ENCODE measurements at regions not wholly inside any gene's neighbourhood (a gene's known extent, or its start where the extent isn't known, plus 50 kb on each side); places are given as distances from the start of the nearest gene placed in this dataset.
"Not testable (repeated sequence)": the region's sequence is repeated elsewhere in the genome, so short reads cannot be mapped to it uniquely, and the experiment has no call there.

GRCh38 chr1:165147799-165148198, 208.7 kb downstream of the LMX1A start:
- DNase-seq: no peak

DNA sequence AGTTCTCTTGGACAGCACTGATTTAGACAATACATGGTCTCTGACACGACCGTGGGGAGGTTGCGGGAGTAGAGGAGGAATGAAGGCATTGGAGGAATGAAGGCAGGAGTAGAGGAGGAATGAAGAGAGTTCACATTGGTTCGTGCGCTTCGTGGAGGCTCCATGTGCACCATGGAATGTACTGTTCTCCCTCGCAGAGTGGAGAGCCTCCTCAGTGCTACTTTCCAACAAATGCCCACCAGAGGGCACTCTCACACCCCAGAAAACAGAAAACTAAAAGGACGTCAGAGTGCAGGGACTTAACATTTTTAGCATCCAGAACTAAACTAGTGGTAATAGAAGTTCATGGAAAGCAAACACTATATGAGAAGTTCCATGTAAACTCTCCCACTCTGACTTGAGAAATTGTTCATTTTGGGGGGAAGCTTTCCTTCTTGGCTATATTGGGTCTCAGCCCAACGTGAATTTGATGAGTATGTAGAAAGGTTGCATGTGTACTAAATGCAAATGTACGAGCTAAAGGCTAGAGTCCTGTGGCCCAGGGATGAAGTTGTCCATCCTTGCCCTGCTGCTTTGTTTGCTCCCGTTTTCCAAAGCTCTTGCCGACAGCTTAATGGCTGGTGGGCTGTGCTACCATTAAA, 211.6 kb downstream of the LMX1A start:
- DNase-seq: peak; percentile 64

GRCh38 chr1:165143437-165144065, 213.0 kb downstream of the LMX1A start:
- DNase-seq: peak; percentile 15

DNA sequence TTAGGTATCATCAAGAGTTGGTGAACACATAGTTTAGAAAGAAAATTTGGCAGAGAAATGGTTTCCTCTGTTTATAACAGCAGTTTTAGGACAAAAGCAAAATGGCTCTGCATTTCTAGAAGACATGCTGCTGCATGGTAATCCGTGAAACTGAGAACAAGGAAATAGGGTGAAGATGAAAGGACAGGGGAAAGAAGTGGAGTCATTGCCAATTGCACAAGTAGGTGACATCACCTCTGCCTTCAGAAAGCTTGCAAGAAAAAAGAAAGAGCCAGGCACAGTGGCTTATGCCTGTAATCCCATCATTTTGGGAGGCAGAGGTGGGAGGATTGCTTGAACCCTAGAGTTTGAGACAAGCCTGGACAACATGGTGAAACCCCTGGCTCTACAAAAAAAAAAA, 217.6 kb downstream of the LMX1A start:
- no peak for DNase-seq

DNA sequence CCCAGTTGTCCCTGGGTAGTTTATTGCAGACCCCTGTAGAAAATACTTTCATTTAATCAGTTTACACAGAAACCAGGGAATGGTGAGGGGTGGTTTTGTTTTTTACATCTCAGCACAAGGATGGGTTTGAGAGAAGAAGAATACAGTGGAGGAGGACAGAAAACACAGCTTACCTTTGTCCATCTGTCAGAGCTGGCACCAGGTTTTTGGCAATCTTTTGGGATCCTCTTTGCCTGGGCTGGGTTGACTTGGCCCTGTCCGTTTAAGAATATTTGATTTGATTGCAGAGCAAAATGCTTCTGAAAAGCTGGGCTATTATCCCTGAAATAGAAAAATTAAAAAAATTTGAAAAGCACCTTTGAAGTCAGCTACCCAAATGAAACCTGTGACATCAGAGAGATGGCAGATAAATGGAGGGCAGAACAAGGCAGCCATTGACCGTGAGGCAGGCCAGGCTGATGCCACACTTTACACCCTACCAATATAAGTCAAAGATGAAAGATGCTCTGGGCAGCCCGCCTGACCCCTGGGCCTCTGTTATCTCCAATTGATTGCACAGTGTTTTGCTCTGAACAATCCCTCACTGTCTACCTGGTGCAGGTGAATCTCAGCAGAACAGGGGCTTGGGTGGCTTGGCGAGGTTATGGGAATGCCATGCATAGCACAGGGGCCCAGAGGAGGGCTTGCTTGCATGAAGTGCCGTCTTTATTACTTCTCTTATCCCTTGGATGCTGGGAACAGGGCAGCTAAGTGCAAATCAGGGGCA, 218.8 kb downstream of the LMX1A start:
- no peak for DNase-seq

GRCh38 chr1:165134431-165134830, 222.1 kb downstream of the LMX1A start:
- no peak for DNase-seq

- DNase-seq: peak; percentile 47
These were observed 226.8 kb downstream of the LMX1A start for GRCh38 chr1:165129568-165130164.

- no peak for DNase-seq
These were observed 231.7 kb downstream of the LMX1A start for GRCh38 chr1:165124772-165125171.

GRCh38 chr1:165119086-165119485, 237.4 kb downstream of the LMX1A start:
- DNase-seq: no peak

- no peak for DNase-seq
These were observed 239.0 kb downstream of the LMX1A start for GRCh38 chr1:165117482-165117881.

DNA sequence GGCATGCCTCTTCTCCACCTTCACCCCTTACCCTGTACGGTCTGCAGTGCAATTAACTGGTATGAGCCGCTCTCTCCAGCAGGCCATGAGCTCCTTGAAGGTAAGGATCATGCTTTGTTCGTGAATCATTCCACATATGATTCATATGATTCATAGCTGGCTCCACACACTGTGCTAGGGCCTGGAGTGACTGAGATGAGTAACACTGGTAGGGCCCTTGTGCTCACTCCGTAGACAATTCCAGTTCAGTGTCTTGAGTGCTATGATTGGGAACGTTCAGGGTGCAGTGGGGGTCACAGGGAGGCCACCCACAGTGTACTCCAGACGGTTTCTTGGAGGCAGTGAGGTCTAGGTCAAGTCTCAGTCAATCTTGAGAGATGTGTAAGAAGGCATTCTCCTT, 239.8 kb downstream of the LMX1A start:
- DNase-seq: no peak

DNA sequence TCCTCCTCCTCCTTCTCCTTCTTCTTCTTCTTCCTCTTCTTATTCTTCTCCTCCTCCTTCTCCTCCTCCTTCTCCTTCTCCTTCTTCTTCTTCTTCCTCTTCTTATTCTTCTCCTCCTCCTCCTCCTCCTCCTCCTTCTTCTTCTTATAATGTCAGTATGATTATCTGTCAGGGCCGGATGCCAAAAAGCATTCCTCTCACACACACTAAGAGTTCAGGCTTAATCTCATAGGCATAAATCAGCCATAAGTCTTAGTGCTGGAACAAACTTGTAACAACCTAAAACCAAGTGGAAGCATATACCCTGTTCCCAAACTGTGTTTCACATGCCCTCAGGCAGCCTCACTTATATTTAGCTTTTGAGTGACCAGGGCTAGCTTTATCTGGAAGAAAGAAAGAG, 240.3 kb downstream of the LMX1A start:
- no peak for DNase-seq

- DNase-seq: no peak
These were observed 241.6 kb downstream of the LMX1A start for GRCh38 chr1:165114889-165115285.

GRCh38 chr1:165114022-165114888, 242.3 kb downstream of the LMX1A start:
- DNase-seq: peak; percentile 64

- DNase-seq: no peak
These were observed 244.3 kb downstream of the LMX1A start for GRCh38 chr1:165112260-165112659.

- no peak for DNase-seq
These were observed 247.5 kb downstream of the LMX1A start for GRCh38 chr1:165109013-165109412.

GRCh38 chr1:165092542-165093162, 263.9 kb downstream of the LMX1A start:
- not testable (repeated sequence) for DNase-seq

DNA sequence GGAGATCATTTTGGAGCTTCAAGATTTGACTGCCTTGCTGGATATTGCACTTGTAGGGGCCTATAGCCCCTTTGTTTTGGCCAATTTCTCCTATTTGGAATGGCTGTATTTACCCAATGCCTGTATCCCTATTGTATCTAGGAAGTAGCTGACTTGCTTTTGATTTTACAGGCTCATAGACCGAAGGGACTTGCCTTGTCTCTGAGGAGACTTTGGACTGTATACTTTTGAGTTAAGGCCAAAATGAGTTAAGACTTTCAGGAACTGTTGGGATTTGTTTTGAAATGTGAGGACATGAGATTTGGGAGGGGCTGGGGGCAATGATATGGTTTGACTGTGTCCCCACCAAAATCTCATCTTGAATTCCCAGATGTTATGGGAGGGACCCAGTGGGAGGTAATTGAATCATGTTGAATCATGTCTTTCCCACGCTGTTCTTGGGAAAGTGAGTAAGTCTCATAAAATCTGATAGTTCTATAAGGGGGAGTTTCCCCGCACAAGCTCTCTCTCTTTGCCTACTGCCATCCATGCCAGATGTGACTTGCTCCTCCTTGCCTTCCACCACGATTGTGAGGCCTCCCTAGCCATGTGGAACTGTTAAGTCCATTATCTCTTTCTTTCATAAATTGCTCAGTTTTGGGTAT, 276.1 kb downstream of the LMX1A start:
- DNase-seq: no peak

DNA sequence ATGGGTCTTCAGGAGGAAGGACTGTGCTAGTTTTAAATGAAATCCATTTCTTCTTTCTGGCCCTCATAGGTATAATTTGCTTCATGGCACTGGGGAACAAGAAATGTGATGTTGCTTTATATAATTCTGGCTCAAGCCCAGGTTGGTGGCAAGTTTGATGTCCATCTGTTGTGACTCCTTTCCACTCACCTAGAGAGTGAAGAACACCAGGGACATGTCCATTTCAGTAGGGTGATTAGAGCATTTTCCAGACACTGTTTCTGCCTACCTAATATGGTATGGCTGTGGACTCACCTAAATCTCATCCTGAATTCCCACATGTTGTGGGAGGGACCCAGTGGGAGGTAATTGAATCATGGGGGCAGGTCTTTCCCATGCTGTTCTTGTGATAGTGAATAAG, 278.1 kb downstream of the LMX1A start:
- DNase-seq: no peak

DNA sequence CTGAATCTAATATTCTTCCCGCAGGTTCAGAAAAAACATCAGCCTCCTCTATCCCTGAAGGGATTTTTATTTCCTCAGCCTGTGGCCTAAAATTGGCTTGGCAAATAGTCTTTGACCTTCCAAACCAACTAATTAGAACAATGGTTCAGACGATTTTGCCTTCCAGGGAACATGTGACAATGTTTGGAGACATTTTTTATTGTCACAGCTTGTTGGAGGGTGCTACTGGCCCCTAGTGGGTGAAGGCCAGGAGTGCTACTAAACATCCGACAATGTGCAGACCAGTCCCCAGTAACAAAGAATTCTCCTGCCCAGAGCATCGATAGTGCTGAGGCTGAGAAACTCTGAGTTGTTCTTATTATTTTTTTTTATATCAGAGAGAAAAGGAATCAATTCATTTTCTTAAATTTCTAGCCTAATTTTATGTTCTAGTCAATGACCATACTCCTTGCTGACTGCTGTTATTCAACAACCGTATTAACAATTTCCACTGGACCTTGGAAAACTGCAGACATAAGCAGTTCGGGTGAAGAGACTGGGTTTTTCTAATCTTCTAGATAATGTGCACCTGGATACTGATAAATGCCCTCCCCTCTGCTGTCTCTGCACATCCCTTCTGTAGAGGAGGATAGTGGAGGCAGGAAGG, 280.7 kb downstream of the LMX1A start:
- peak; percentile 33 for DNase-seq
